Chondrocyte (in vitro differentiated cells): ENCODE measurements at regions not wholly inside any gene's neighbourhood (a gene's known extent, or its start where the extent isn't known, plus 50 kb on each side); places are given as distances from the start of the nearest gene placed in this dataset.
"Not testable (repeated sequence)": the region's sequence is repeated elsewhere in the genome, so short reads cannot be mapped to it uniquely, and the experiment has no call there.

Experiments used
- DNase-seq: peaks from one replicate; pipeline ENCODE4 v3.0.0; 2021; ENCODE audit warnings: mixed read lengths, low spot score
- H3K27ac Mint-ChIP-seq: one replicate; pipeline ENCODE4 v1.8.0; 2021; ENCODE audit warnings: mild to moderate bottlenecking, moderate library complexity, mixed read lengths; ENCODE audit not compliant: unreplicated experiment
- H3K27me3 Mint-ChIP-seq: 2 replicates; pipeline ENCODE4 v1.8.0; 2021; ENCODE audit warnings: low read depth, mixed read lengths
- H3K36me3 Mint-ChIP-seq: 2 replicates; pipeline ENCODE4 v1.8.0; 2021; ENCODE audit warnings: low read depth, mixed read lengths
- H3K4me1 Mint-ChIP-seq: 2 replicates; pipeline ENCODE4 v1.8.0; 2021; ENCODE audit warnings: low read depth, mild to moderate bottlenecking, mixed read lengths
- H3K4me3 Mint-ChIP-seq: one replicate; pipeline ENCODE4 v1.8.0; 2021; ENCODE audit warnings: mild to moderate bottlenecking, moderate library complexity, mixed read lengths; ENCODE audit not compliant: unreplicated experiment
- H3K9me3 Mint-ChIP-seq: 2 replicates; pipeline ENCODE4 v1.8.0; 2021; ENCODE audit warnings: low read depth, mixed read lengths
- TF ChIP-seq, protein P1 (sequence below): fragments of 200-600 bp; sonication (generic); IDR thresholded peaks from 2 replicates; pipeline ENCODE4 v1.5.0; 2021; ENCODE audit warnings: antibody characterized with exemption, mild to moderate bottlenecking, moderate library complexity

DNA sequence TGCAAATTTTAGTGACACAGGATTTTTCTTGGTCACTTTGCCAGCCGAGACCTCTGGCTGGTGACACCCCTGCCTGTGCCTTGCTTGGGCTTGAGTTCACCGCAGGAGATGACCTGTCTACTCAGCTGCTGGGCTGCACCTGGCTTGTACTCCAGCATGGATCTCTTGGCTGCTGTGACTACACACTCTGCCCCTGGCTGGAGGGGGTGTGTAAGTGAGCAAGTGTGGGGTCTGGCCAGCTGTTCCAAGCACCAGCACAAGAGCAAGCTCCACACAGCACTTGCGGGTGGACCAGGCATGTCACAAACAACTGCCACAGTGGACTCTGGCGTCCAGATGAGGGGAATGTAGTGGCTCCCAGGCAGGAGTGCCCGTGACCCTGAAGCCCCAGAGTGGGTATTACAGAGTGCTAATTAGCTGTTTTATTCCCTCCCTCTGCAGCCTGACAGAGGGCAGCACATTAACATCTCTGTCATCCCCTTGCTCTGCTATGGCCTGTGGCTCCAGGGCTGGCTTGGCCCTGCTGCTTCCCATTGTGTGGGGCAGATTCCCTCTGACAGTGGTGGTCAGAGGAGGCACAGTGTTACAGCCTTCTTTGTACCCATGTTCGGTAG, 1387.2 kb downstream of the OLFM4 start:
- Mint-ChIP-seq H3K36me3 (no peaks in the 10 kb centered on the region), H3K4me1 (no peaks in the 10 kb centered on the region), H3K4me3 (no peak overlapping the region), H3K9me3 (peaks cover 13% of the 10 kb centered on the region), H3K27me3 (peaks cover under 1% of the 10 kb centered on the region), H3K27ac (no peak overlapping the region)
- DNase-seq = no peak
- TF ChIP-seq, protein P1, sequence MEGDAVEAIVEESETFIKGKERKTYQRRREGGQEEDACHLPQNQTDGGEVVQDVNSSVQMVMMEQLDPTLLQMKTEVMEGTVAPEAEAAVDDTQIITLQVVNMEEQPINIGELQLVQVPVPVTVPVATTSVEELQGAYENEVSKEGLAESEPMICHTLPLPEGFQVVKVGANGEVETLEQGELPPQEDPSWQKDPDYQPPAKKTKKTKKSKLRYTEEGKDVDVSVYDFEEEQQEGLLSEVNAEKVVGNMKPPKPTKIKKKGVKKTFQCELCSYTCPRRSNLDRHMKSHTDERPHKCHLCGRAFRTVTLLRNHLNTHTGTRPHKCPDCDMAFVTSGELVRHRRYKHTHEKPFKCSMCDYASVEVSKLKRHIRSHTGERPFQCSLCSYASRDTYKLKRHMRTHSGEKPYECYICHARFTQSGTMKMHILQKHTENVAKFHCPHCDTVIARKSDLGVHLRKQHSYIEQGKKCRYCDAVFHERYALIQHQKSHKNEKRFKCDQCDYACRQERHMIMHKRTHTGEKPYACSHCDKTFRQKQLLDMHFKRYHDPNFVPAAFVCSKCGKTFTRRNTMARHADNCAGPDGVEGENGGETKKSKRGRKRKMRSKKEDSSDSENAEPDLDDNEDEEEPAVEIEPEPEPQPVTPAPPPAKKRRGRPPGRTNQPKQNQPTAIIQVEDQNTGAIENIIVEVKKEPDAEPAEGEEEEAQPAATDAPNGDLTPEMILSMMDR = no peak

DNA sequence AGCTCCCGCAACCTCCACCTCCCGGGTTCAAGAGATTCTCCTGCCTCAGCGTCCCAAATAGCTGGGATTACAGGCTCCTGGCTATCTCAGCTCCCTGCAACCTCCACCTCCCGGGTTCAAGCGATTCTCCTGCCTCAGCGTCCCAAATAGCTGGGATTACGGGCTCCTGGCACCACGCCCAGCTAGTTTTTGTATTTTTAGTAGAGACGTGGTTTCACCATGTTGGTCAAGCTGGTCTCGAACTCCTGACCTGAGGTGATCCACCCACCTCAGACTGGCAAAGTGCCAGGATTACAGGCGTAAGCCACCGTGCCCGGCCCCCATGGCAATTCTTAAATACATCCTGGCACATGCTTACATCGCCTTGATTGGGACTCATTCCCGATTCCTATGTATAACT, 1394.3 kb downstream of the OLFM4 start:
- not testable (repeated sequence) for DNase-seq, H3K4me3 Mint-ChIP-seq, H3K27ac Mint-ChIP-seq, H3K4me1 Mint-ChIP-seq, H3K9me3 Mint-ChIP-seq, H3K36me3 Mint-ChIP-seq, H3K27me3 Mint-ChIP-seq

DNA sequence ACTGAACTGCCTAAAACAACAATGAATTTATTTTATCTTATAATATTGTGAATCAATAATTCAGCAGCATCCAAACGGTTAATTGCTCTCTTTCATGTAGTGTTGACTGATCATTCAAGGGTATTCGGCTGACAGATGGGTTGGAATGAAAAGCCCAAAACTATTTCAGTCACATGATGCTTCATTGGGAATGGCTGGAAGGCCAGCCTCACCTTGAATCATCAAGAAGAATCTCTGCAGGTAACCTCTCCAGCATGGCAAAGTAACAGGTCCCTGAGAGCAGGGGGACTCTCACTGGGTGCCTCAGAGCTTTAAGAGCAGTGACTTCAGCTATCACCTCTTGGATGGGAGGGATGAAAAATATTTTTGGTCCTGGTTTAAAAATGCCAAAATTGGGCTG, 1395.7 kb downstream of the OLFM4 start:
- H3K9me3 Mint-ChIP-seq = no peaks in the 10 kb centered on the region
- TF ChIP-seq, protein P1 = no peak
- H3K27me3 Mint-ChIP-seq = peaks cover 3% of the 10 kb centered on the region
- no peak overlapping the region for H3K4me3 Mint-ChIP-seq
- H3K36me3 Mint-ChIP-seq = no peaks in the 10 kb centered on the region
- H3K27ac Mint-ChIP-seq = no peak overlapping the region
- H3K4me1 Mint-ChIP-seq = no peaks in the 10 kb centered on the region
- no peak for DNase-seq

DNA sequence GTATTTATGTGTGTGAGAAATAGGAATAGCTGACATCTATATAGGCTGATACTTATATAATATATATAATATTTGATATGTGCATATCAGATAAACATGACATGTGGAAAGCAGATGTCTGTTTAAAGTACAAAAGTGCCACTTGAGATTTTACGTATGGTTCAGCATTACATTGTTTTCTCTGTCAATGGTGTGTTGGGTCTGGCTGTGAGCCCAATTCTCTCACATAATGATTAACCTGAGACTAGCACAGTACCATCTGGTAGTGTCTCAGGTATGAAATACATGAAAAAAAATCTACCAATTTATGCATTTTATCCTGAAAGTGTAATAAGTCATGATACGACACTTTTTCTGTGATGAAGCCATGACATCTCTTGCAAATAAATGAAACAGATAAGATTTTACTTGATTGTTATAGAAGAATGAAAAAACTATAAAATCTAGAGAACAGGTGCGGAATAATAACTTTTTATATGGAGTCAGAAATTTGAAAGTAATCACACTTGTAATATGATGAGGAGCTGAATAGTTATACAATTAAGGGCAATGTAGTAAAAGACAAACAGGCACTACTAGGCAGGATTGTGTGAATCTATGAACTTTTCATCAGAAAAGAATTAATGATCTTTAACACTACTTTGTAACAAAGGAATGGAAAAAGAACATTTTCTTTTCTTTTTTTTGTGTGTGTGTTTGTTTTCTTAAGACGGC, 1405.0 kb downstream of the OLFM4 start:
- H3K27ac Mint-ChIP-seq = no peak overlapping the region
- no peak for DNase-seq
- no peaks in the 10 kb centered on the region for H3K36me3 Mint-ChIP-seq
- H3K4me1 Mint-ChIP-seq = no peaks in the 10 kb centered on the region
- H3K9me3 Mint-ChIP-seq = peaks cover 2% of the 10 kb centered on the region
- TF ChIP-seq, protein P1 = no peak
- no peaks in the 10 kb centered on the region for H3K27me3 Mint-ChIP-seq
- no peak overlapping the region for H3K4me3 Mint-ChIP-seq

DNA sequence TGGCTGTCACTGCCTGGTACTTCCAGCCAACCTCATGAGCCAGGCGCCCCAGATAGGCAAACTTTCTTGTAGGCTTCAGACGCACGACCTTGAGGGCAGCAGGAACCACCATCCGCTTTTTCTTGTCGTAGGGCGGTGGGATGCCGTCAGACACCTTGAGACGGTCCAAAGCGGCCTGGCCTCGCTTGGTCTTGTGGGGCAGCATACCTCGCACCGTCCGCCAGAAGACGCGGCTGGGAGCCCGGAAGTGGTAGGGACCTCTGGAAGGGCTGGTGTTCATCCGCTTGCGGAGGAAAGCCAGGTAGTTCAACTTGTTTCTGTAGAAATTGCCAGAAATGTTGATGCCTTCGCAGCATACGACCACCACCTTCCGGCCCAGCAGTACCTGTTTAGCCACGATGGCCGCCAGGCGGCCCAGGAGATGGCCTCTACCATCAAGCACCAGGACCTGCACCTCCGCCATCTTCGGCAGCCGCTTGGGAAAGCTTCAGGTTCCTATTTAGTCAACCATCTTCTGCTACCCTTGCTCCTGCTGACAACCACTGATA, 1412.3 kb downstream of the OLFM4 start:
- not testable (repeated sequence) for H3K36me3 Mint-ChIP-seq, H3K27ac Mint-ChIP-seq, H3K27me3 Mint-ChIP-seq, DNase-seq, H3K4me1 Mint-ChIP-seq, H3K9me3 Mint-ChIP-seq, H3K4me3 Mint-ChIP-seq

DNA sequence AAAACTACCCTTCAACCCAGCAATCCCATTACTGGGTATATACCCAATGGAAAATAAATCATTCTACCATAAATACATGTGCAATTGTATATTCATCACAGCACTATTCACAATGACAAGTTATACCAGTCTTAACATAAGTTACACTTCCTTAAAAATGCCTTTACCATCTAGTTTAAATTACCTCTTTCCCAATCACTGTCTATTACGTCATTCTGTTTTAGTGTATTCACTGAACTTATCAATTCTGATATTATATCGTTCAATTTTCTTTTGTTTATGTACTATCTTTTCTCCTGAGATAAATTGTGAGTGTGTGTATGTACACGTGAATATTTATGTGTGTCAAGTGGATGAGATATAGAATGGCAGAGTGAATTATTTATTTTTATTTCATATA, 1416.8 kb downstream of the OLFM4 start:
- no peaks in the 10 kb centered on the region for H3K27me3 Mint-ChIP-seq
- H3K4me1 Mint-ChIP-seq = no peaks in the 10 kb centered on the region
- H3K4me3 Mint-ChIP-seq = no peak overlapping the region
- H3K9me3 Mint-ChIP-seq = no peaks in the 10 kb centered on the region
- no peaks in the 10 kb centered on the region for H3K36me3 Mint-ChIP-seq
- DNase-seq = no peak
- TF ChIP-seq, protein P1 = no peak
- no peak overlapping the region for H3K27ac Mint-ChIP-seq
